ENCODE measurements at regions not wholly inside any gene's neighbourhood (a gene's known extent, or its start where the extent isn't known, plus 50 kb on each side); places are given as distances from the start of the nearest gene placed in this dataset.

GRCh38 chr9:78923966-78924659 lies 627.2 kb downstream of the PSAT1 start:
- Mint-ChIP-seq H3K27me3 (no peaks in the 10 kb centered on the region), H3K36me3 (ENCODE audit: low read depth) (no peaks in the 10 kb centered on the region), H3K4me1 (no peaks in the 10 kb centered on the region), H3K9me3 (no peaks in the 10 kb centered on the region), H3K27ac (no peak overlapping the region), H3K4me3 (no peak overlapping the region)
- ATAC-seq (replicated peaks) = no peak

- ATAC-seq (replicated peaks) = no peak
- Mint-ChIP-seq H3K27me3 (no peaks in the 10 kb centered on the region), H3K36me3 (ENCODE audit: low read depth) (no peaks in the 10 kb centered on the region), H3K4me3 (no peak overlapping the region), H3K9me3 (no peaks in the 10 kb centered on the region), H3K27ac (no peak overlapping the region), H3K4me1 (no peaks in the 10 kb centered on the region)
Observed at GRCh38 chr9:78927099-78927940, 630.4 kb downstream of the PSAT1 start.

GRCh38 chr9:78928625-78929405 lies 631.9 kb downstream of the PSAT1 start:
- Mint-ChIP-seq H3K4me3 (no peak overlapping the region), H3K9me3 (no peaks in the 10 kb centered on the region)
- no peak for ATAC-seq (replicated peaks)

DNA sequence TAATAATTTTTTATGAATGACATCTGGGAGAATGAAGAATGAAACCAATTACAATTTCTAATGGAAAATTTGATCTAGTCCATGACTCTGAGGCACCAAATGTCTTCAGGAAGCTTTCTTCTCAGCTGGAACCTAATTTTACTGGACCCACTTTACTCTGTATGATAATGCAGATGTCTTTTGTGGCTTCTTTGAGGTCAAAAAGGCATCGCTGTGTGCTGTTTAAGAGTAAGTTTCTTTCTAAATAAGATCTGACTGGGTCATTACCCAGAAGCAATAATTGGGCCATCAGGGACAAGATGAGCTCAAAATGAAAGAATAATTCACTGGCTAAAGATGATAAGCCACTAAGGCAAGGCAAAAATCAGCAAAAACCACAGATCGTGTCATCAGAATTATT lies 633.4 kb downstream of the PSAT1 start:
- no peaks in the 10 kb centered on the region for H3K4me1 Mint-ChIP-seq
- no peak for ATAC-seq (replicated peaks)
- H3K27ac Mint-ChIP-seq = no peak overlapping the region
- H3K9me3 Mint-ChIP-seq = no peaks in the 10 kb centered on the region
- no peaks in the 10 kb centered on the region for H3K27me3 Mint-ChIP-seq
- H3K4me3 Mint-ChIP-seq = no peak overlapping the region
- H3K36me3 Mint-ChIP-seq (ENCODE audit: low read depth) = no peaks in the 10 kb centered on the region

More at GRCh38 chr9:78928625-78929405, 631.9 kb downstream of the PSAT1 start:
- no peaks in the 10 kb centered on the region for H3K36me3 Mint-ChIP-seq (ENCODE audit: low read depth)
- no peaks in the 10 kb centered on the region for H3K27me3 Mint-ChIP-seq
- H3K27ac Mint-ChIP-seq = no peak overlapping the region
- H3K4me1 Mint-ChIP-seq = no peaks in the 10 kb centered on the region

- Mint-ChIP-seq H3K36me3 (ENCODE audit: low read depth) (no peaks in the 10 kb centered on the region), H3K27ac (no peak overlapping the region), H3K27me3 (no peaks in the 10 kb centered on the region), H3K4me3 (no peak overlapping the region), H3K4me1 (no peaks in the 10 kb centered on the region), H3K9me3 (no peaks in the 10 kb centered on the region)
- no peak for ATAC-seq (replicated peaks)
Observed at GRCh38 chr9:78932849-78933627, 636.1 kb downstream of the PSAT1 start.

DNA sequence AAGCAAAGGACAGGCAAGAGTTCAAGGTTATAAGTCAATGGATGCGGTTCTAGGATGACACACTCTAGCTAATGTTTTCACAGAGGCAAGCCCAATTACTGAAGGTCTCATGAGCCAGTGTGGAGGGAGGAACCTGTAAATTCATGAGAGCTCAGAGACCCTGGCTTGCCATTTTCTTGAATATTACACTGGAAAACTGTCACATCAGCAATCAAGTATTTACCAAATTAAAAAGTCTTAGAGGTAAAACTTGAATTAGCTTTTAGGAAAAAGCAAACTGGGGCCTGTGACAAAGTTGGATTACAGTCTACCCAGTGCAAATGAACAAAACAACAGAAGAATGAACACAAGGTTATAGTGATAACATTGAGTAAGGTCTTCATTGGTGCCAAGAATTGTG lies 636.9 kb upstream of the TLE4 start:
- H3K27ac Mint-ChIP-seq = no peak overlapping the region
- H3K27me3 Mint-ChIP-seq = no peaks in the 10 kb centered on the region
- no peaks in the 10 kb centered on the region for H3K4me1 Mint-ChIP-seq
- ATAC-seq (replicated peaks) = no peak
- H3K9me3 Mint-ChIP-seq = no peaks in the 10 kb centered on the region
- no peaks in the 10 kb centered on the region for H3K36me3 Mint-ChIP-seq (ENCODE audit: low read depth)
- no peak overlapping the region for H3K4me3 Mint-ChIP-seq

- no peak overlapping the region for H3K4me3 Mint-ChIP-seq
- no peaks in the 10 kb centered on the region for H3K36me3 Mint-ChIP-seq (ENCODE audit: low read depth)
- no peak overlapping the region for H3K27ac Mint-ChIP-seq
- no peak for ATAC-seq (replicated peaks)
- no peaks in the 10 kb centered on the region for H3K4me1 Mint-ChIP-seq
- peaks cover 4% of the 10 kb centered on the region for H3K9me3 Mint-ChIP-seq
- no peaks in the 10 kb centered on the region for H3K27me3 Mint-ChIP-seq
Observed at GRCh38 chr9:78938821-78939220, 632.9 kb upstream of the TLE4 start.

DNA sequence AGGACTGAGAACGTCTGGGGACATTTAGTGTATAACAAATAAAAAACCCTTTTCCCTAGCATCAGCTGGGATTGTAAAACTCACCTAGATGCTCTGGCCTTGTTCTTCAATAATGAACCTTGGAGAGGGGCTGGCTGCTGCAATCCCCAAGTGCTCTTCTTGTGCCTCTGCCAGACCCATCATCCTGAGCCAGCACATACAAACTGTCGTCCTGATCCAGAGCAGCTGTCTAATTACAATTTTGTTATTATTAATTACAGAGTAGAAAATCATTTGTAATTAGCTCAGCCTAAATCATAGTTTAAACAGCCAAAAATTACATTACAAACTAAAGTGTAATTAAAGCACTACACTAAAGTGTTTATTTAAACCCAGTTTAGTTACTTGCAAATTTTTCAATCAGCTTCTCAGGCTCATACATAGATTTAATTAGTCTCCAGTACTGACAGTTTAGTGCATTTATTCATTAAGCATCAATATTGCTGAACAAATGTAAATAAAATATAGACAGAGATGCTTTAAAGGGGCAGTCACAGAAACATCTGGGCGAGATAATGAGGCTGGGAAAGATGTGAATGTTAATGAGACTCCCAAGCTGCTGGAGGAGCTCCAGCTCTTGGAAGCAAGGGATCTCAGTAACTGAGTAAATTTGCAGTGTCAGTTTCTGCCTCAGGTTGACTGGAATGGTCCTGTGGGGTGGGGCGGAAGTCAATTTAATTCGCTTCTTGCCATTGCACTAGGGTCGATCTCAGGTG lies 632.3 kb upstream of the TLE4 start:
- ATAC-seq (replicated peaks) = no peak
- Mint-ChIP-seq H3K4me1 (no peaks in the 10 kb centered on the region), H3K36me3 (ENCODE audit: low read depth) (no peaks in the 10 kb centered on the region), H3K27me3 (no peaks in the 10 kb centered on the region), H3K27ac (no peak overlapping the region), H3K9me3 (peaks cover 8% of the 10 kb centered on the region), H3K4me3 (no peak overlapping the region)

- no peak overlapping the region for H3K27ac Mint-ChIP-seq
Observed at GRCh38 chr9:78940121-78940855, 631.5 kb upstream of the TLE4 start.

GRCh38 chr9:78954286-78954685 lies 617.5 kb upstream of the TLE4 start:
- no peaks in the 10 kb centered on the region for H3K27me3 Mint-ChIP-seq
- H3K9me3 Mint-ChIP-seq = peaks cover 25% of the 10 kb centered on the region
- H3K27ac Mint-ChIP-seq = no peak overlapping the region
- H3K4me3 Mint-ChIP-seq = no peak overlapping the region
- ATAC-seq (replicated peaks) = no peak
- H3K4me1 Mint-ChIP-seq = no peaks in the 10 kb centered on the region
- no peaks in the 10 kb centered on the region for H3K36me3 Mint-ChIP-seq (ENCODE audit: low read depth)

More at GRCh38 chr9:78940121-78940855, 631.5 kb upstream of the TLE4 start:
- Mint-ChIP-seq H3K27me3 (no peaks in the 10 kb centered on the region), H3K4me1 (no peaks in the 10 kb centered on the region), H3K36me3 (ENCODE audit: low read depth) (no peaks in the 10 kb centered on the region), H3K4me3 (no peak overlapping the region), H3K9me3 (peaks cover 8% of the 10 kb centered on the region)
- no peak for ATAC-seq (replicated peaks)

DNA sequence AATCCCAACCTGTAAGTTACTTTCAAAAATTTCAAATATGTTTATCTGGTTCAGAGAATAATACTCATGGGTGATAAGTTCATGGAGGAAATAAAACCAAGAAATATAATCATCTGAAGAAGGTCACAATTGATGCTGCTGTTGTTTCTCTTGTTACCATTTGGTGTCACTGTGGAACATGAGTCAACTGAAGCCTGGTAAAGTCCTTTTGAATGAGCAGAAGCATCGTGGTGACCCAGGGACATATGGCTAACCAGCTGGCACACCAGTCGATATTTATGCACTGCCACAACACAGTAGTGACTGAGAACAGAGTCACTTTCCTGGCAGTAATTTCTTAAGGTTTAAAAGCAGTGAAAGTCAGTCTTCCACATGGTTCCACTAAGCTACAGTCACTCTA lies 612.9 kb upstream of the TLE4 start:
- Mint-ChIP-seq H3K27me3 (no peaks in the 10 kb centered on the region), H3K36me3 (ENCODE audit: low read depth) (no peaks in the 10 kb centered on the region), H3K4me3 (no peak overlapping the region), H3K27ac (no peak overlapping the region), H3K4me1 (no peaks in the 10 kb centered on the region), H3K9me3 (peaks cover 23% of the 10 kb centered on the region)
- ATAC-seq (replicated peaks) = no peak

DNA sequence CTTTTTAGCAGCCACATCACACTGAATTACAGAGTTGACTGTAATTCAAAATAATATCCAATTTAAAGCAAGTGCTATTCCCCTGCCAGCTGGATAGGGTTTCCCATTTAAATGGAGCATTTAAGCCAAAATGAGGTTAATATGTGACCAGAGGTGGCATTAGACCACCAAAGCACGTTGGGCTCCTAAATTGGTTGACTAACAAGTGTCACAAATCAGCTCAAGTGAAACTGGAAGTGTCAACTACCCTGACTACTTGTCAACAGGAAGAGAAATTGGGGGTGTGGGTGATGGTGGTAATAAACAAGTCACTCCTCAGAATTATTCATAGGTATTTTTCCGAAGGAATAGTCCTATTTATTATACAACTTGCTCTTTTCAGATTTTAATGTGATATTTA lies 609.6 kb upstream of the TLE4 start:
- Mint-ChIP-seq H3K9me3 (peaks cover 19% of the 10 kb centered on the region), H3K27ac (no peak overlapping the region), H3K27me3 (no peaks in the 10 kb centered on the region), H3K36me3 (ENCODE audit: low read depth) (no peaks in the 10 kb centered on the region), H3K4me3 (no peak overlapping the region), H3K4me1 (no peaks in the 10 kb centered on the region)
- ATAC-seq (replicated peaks) = no peak

- Mint-ChIP-seq H3K4me3 (no peak overlapping the region), H3K27me3 (no peaks in the 10 kb centered on the region), H3K4me1 (no peaks in the 10 kb centered on the region), H3K36me3 (ENCODE audit: low read depth) (no peaks in the 10 kb centered on the region), H3K9me3 (peaks cover 12% of the 10 kb centered on the region), H3K27ac (no peak overlapping the region)
- ATAC-seq (replicated peaks) = no peak
Observed at GRCh38 chr9:78963911-78964310, 607.9 kb upstream of the TLE4 start.
